K562 (cell line): ENCODE measurements at regions not wholly inside any gene's neighbourhood (a gene's known extent, or its start where the extent isn't known, plus 50 kb on each side); places are given as distances from the start of the nearest gene placed in this dataset.

Source experiments
- ATAC-seq: fragments of 200-7000 bp; cut with Tn5 transposase; 3 replicates; pipeline ENCODE4 v1.9.1; 2020; ENCODE audit warnings: moderate library complexity
- BruUV-seq: library from RNA; stranded (reverse); fragments of 400-500 nt; replicated peaks from 2 replicates; lab custom pipeline; 2021; lab: Mats Ljungman, UMichigan
- CTCF ChIA-PET: fragments of 300-600 bp; formaldehyde crosslinking; extraction: SDS; loops from one replicate; lab custom pipeline; 2021; ENCODE audit warnings: low intra/inter-chr PET ratio; lab: Yijun Ruan, JAX
- POLR2A ChIA-PET: fragments of 300-600, 350-650 bp; sonication (Branson Sonifier 250); formaldehyde crosslinking; extraction: SDS; loops from one replicate; lab custom pipeline; 2021; ENCODE audit warnings: antibody characterized with exemption, inconsistent platforms; lab: Yijun Ruan, JAX
- DNase-seq, 4 experiments: peaks; one replicate each; pipeline versions ENCODE4 v3.0.0 to v3.0.0-alpha.2; 2011 to 2018; ENCODE audit warnings: low spot score in 3 of 4, mixed read lengths in 3 of 4; ENCODE audit errors: extremely low read depth in 1 of 4
- FAIRE-seq: peaks from 2 replicates; lab custom pipeline; 2011; peaks lifted over from hg19 to GRCh38; lab: Jason Lieb, UNC
- H2AFZ ChIP-seq: 2 replicates; pipeline ENCODE4 v1.6.0; 2011; ENCODE audit warnings: low read depth, low read length, control low read depth, inconsistent platforms
- H3K27ac ChIP-seq: fragments of 200-600 bp; 3 replicates; pipeline ENCODE4 v1.8.0; 2011; ENCODE audit warnings: low read depth, mild to moderate bottlenecking, control low read depth, inconsistent platforms, low read length, moderate library complexity, mixed read lengths; ENCODE audit errors: extremely low read depth
- H3K27me3 ChIP-seq, 2 experiments: fragments of 300-600 bp in 1 of 2; 2 replicates in 1 of 2; 3 replicates in 1 of 2; pipeline versions ENCODE4 v1.6.0 to v1.8.0; 2011; ENCODE audit warnings: inconsistent platforms in 2 of 2, low read length in 2 of 2, mild to moderate bottlenecking in 1 of 2, mixed read lengths in 1 of 2, moderate library complexity in 1 of 2; ENCODE audit not compliant: control insufficient read depth in 2 of 2, insufficient read depth in 2 of 2
- H3K36me3 ChIP-seq: fragments of 300-600 bp; 3 replicates; pipeline ENCODE4 v1.8.0; 2011; ENCODE audit warnings: mild to moderate bottlenecking, low read length, inconsistent platforms; ENCODE audit not compliant: control insufficient read depth, insufficient read depth
- H3K4me1 ChIP-seq, 2 experiments: fragments of 200-600 bp in 1 of 2; replicated peaks in 1 of 2; 2 replicates in 1 of 2; 3 replicates in 1 of 2; pipeline versions ENCODE4 v1.5.1 to v1.8.0; 2011; ENCODE audit warnings: inconsistent platforms in 2 of 2, low read length in 2 of 2, mild to moderate bottlenecking in 1 of 2, mixed read lengths in 1 of 2, moderate library complexity in 1 of 2; ENCODE audit not compliant: control insufficient read depth in 2 of 2, insufficient read depth in 2 of 2
- H3K4me2 ChIP-seq: 2 replicates; pipeline ENCODE4 v1.6.1; 2011; ENCODE audit warnings: low read length, control low read depth, inconsistent platforms, mixed read lengths; ENCODE audit not compliant: insufficient read depth
- H3K4me3 ChIP-seq: fragments of 200-600 bp; sonication (generic), shearing (Covaris generic); 2 replicates; pipeline ENCODE4 v1.5.1; 2016; ENCODE audit warnings: control low read depth, inconsistent platforms
- H3K79me2 ChIP-seq: fragments of 200-600 bp; 3 replicates; pipeline ENCODE4 v1.8.0; 2011; ENCODE audit warnings: low read length, inconsistent platforms; ENCODE audit not compliant: control insufficient read depth, insufficient read depth
- H3K9ac ChIP-seq, 2 experiments: 2 replicates each; pipeline versions ENCODE4 v1.6.0 to v1.6.1; 2011; ENCODE audit warnings: low read depth in 2 of 2, low read length in 2 of 2, control low read depth in 1 of 2, inconsistent platforms in 1 of 2, mild to moderate bottlenecking in 1 of 2, mixed read lengths in 1 of 2; ENCODE audit not compliant: insufficient read depth in 1 of 2
- H3K9me1 ChIP-seq: one replicate; pipeline ENCODE4 v1.6.0; 2011; ENCODE audit warnings: inconsistent platforms, mild to moderate bottlenecking, low read length, moderate library complexity; ENCODE audit not compliant: control insufficient read depth, insufficient read depth
- H3K9me3 ChIP-seq: replicated peaks from 2 replicates; pipeline ENCODE4 v1.5.1; 2011; ENCODE audit warnings: low read depth, low read length, inconsistent platforms; ENCODE audit not compliant: control insufficient read depth, insufficient read depth
- H4K20me1 ChIP-seq: replicated peaks from 2 replicates; pipeline ENCODE4 v1.6.1; 2011; ENCODE audit warnings: low read length, inconsistent platforms, mixed read lengths; ENCODE audit not compliant: control insufficient read depth, insufficient read depth
- BRD4 ChIP-seq: fragments of 200-600 bp; sonication (generic); IDR thresholded peaks from 2 replicates; pipeline ENCODE4 v1.6.1; 2017; ENCODE audit warnings: inconsistent platforms
- MAFG ChIP-seq: fragments of 450-650 bp; conservative IDR thresholded peaks from 2 replicates; pipeline ENCODE4 v1.6.1; 2016; ENCODE audit warnings: missing genetic modification characterization, missing compliant biosample characterization
- POLR2H ChIP-seq: IDR thresholded peaks from 2 replicates; pipeline ENCODE4 v1.6.1; 2016; ENCODE audit warnings: missing genetic modification characterization, low read depth, mild to moderate bottlenecking, control low read depth, missing compliant biosample characterization, moderate library complexity
- RAD51 ChIP-seq: fragments of 450-650 bp; IDR thresholded peaks from 2 replicates; pipeline ENCODE4 v1.7.1; 2016; ENCODE audit warnings: low read depth, mild to moderate bottlenecking, borderline replicate concordance
- RBM39 ChIP-seq: fragments of 200-400 bp; formaldehyde crosslinking; optimal IDR thresholded peaks from 2 replicates; pipeline ENCODE3; 2018; ENCODE audit warnings: low read depth, low read length
- SLC30A9 ChIP-seq: fragments of 250-450 bp; sonication (Bioruptor Pico); IDR thresholded peaks from 2 replicates; pipeline ENCODE4 v1.8.0; 2022; ENCODE audit warnings: mild to moderate bottlenecking, moderate library complexity
- TBP ChIP-seq: optimal IDR thresholded peaks from 2 replicates; pipeline ENCODE3; 2011; ENCODE audit warnings: low read depth, low read length, improper control_type of control experiment
- ZNF583 ChIP-seq: fragments of 250-450 bp; sonication (Bioruptor Pico); IDR thresholded peaks from 2 replicates; pipeline ENCODE4 v1.4.0; 2020
- ZNF717 ChIP-seq: fragments of 250-450 bp; sonication (Bioruptor Pico); IDR thresholded peaks from 2 replicates; pipeline ENCODE4 v1.5.0; 2021
- ZNF77 ChIP-seq: fragments of 250-450 bp; sonication (Bioruptor Pico); IDR thresholded peaks from 2 replicates; pipeline ENCODE4 v1.5.0; 2020
- WGBS: fragments of 100-300 bp; shearing (Covaris generic); methylation state at CpG from one replicate; pipeline ENCODE4 v1.1.6; 2016; ENCODE audit warnings: low coverage, mixed read lengths; ENCODE audit not compliant: insufficient coverage; ENCODE audit errors: missing lambda C conversion rate; 5-methylcytosine and 5-hydroxymethylcytosine counted together
- in situ Hi-C: fragments of 300-500 bp; cut with MboI; formaldehyde crosslinking; loops from 4 replicates; pipeline ENCODE4 v1.15.0; 2018; ENCODE audit warnings: inconsistent platforms, mixed read lengths
- intact Hi-C: fragments of 100-400 bp; cut with micrococcal nuclease; formaldehyde crosslinking; loops from 2 replicates; pipeline ENCODE4 v1.14.2; 2022
- TF ChIP-seq, protein P1 (sequence below): fragments of 250-450 bp; sonication (Bioruptor Pico); IDR thresholded peaks from 2 replicates; pipeline ENCODE4 v1.4.0; 2020; ENCODE audit warnings: mild to moderate bottlenecking, moderate library complexity

DNA sequence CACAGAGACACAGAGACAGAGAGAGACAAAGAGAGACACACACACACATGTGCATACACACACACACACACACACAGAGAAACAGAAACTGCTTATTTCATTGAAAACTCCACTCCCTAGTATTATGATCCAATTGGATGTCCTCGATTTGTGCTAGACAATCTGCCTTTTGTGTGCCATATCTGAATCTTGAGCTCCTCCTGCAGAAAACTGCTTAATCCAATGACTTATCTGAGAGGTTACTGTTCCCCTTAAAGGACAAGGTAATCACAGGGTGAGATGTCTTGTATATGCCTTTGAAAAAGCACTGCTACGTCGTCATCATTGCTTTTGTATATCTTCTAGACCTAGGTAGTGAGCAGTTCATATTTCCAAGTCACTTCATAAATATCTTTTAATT, 371.5 kb downstream of the LRIG3 start:
- FAIRE-seq (no peak), ATAC-seq (no peak), DNase-seq (no peak)
- ChIA-PET CTCF (no interaction called here), POLR2A (no interaction called here)
- BruUV-seq, result no TSS peak
- Histone ChIP-seq H2AFZ (no peak overlapping the region), H3K9me1 (no peaks in the 10 kb centered on the region), H4K20me1 (no peaks in the 10 kb centered on the region), H3K9ac (no peak overlapping the region), H3K9me3 (no peaks in the 10 kb centered on the region), H3K4me3 (no peak overlapping the region), H3K27me3 (no peaks in the 10 kb centered on the region), H3K4me2 (no peak overlapping the region), H3K27ac (no peak overlapping the region), H3K4me1 (no peaks in the 10 kb centered on the region), H3K36me3 (no peaks in the 10 kb centered on the region), H3K79me2 (no peaks in the 10 kb centered on the region)
- WGBS, result 0% methylated on average over 3 of the region's 3 CpGs
- in situ Hi-C loops (no loop called here), intact Hi-C loops (no loop called here)
- TF ChIP-seq RBM39, result no peak
- TF ChIP-seq POLR2H, result no peak
- no peak for TF ChIP-seq ZNF717 (CRISPR knock-in tag)
- TF ChIP-seq ZNF583 (CRISPR knock-in tag), result no peak
- TF ChIP-seq SLC30A9 (CRISPR knock-in tag), result no peak
- TF ChIP-seq, protein P1, sequence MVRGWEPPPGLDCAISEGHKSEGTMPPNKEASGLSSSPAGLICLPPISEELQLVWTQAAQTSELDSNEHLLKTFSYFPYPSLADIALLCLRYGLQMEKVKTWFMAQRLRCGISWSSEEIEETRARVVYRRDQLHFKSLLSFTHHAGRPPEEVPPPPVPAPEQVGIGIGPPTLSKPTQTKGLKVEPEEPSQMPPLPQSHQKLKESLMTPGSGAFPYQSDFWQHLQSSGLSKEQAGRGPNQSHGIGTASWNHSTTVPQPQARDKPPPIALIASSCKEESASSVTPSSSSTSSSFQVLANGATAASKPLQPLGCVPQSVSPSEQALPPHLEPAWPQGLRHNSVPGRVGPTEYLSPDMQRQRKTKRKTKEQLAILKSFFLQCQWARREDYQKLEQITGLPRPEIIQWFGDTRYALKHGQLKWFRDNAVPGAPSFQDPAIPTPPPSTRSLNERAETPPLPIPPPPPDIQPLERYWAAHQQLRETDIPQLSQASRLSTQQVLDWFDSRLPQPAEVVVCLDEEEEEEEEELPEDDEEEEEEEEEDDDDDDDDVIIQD (CRISPR knock-in tag), result no peak
- no peak for TF ChIP-seq ZNF77 (CRISPR knock-in tag)
- TF ChIP-seq BRD4, result no peak
- no peak for TF ChIP-seq RAD51
- TF ChIP-seq TBP, result no peak
- no peak for TF ChIP-seq MAFG
